ENCODE measurements at regions not wholly inside any gene's neighbourhood (a gene's known extent, or its start where the extent isn't known, plus 50 kb on each side); places are given as distances from the start of the nearest gene placed in this dataset.

DNA sequence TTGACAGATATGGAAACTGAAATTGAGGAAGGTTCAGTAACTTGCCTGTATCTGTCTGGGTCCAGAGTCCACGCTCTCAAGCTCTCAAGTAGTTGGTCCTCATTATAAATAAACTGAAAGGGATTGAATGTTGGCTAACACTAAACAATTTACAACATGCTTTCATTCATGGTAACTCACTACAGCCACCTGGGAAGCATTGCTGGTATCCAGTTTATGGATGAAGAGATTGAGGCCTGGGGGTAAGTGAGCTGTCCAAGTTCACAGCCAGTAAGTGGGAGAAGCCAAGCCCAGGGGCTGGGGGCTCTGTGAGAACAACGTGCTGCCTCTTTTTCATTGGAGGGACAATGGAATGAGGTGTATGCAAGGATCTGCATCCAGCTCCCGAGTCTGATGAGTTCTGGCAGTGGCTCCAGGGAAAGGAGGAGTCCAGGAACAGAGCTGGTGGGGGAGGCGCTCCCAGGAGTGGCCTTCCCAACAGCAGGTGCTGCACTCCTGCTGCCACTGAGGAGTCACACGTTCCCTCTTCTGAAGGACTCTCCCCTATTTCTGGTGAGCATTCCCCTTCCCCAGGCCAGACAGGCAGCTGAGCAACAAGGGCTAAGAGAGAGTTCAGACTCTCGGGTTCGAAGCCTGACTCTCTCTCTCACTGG is 175.8 kb downstream of the CSNK2A3 start:
- Histone ChIP-seq H3K9ac (ENCODE audit: insufficient read depth in 1 of 2, low read length in 2 of 2) (no peak overlapping the region), H3K27ac (ENCODE audit: low read depth in 1 of 2, low read length in 1 of 2) (no peak overlapping the region), H3K4me1 (ENCODE audit: control insufficient read depth in 5 of 5, insufficient read depth in 5 of 5, low read length in 5 of 5) (no peaks in the 10 kb centered on the region), H3K27me3 (ENCODE audit: control insufficient read depth in 3 of 3, insufficient read depth in 3 of 3, low read length in 2 of 3) (no peaks in the 10 kb centered on the region), H3K9me3 (ENCODE audit: control insufficient read depth in 4 of 4, insufficient read depth in 3 of 4, low read length in 3 of 4) (no peaks in the 10 kb centered on the region), H3K4me3 (no peak overlapping the region), H3K36me3 (ENCODE audit: control insufficient read depth in 4 of 4, insufficient read depth in 4 of 4, low read length in 4 of 4) (no peaks in the 10 kb centered on the region)
- DNase-seq = no peak
- ATAC-seq (ENCODE audit: insufficient read depth, low FRiP score) = no peak
- TF ChIP-seq, protein P1, sequence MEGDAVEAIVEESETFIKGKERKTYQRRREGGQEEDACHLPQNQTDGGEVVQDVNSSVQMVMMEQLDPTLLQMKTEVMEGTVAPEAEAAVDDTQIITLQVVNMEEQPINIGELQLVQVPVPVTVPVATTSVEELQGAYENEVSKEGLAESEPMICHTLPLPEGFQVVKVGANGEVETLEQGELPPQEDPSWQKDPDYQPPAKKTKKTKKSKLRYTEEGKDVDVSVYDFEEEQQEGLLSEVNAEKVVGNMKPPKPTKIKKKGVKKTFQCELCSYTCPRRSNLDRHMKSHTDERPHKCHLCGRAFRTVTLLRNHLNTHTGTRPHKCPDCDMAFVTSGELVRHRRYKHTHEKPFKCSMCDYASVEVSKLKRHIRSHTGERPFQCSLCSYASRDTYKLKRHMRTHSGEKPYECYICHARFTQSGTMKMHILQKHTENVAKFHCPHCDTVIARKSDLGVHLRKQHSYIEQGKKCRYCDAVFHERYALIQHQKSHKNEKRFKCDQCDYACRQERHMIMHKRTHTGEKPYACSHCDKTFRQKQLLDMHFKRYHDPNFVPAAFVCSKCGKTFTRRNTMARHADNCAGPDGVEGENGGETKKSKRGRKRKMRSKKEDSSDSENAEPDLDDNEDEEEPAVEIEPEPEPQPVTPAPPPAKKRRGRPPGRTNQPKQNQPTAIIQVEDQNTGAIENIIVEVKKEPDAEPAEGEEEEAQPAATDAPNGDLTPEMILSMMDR (IDR thresholded peaks at IDR 0.05; ENCODE audit: control extremely low read depth, extremely low read depth) = no peak
- WGBS, 2 donors = 85 to 88% methylated on average over 7 of the region's 7 CpGs

DNA sequence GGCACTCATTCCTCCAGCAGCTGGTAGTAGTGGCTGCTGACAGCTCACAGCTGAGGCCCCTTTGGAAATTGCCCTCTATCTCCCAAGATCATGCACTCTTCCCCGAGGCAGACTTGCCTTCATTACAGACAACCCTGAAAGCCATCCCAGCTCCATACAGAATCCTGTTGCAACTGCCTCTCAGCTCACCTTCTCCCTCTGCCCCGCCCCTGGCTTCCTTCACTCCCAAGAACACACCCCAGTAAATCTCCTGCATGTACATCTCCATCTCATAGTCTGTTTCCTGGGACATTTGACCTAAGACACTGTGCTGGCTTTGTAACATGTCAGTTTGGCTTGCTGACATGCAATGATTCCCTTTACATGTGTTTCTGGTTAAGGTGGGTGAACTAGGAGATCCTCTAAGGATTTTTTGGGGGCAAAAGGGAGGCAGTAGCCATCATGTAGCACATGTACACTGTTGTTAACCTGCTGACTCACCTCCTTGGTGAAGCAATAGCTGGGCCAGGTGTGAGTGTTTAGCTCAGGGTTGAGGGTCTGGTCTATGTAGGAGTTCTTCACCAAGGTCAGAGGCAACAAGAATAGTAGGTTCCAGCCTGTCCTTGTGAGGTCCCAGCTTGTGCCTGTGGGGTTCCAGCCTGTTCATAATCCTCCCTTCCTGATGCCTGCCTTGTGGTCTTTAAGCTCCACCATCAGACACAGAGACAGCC is 179.6 kb downstream of the CSNK2A3 start:
- no peaks in the 10 kb centered on the region for H3K9me3 ChIP-seq (ENCODE audit: control insufficient read depth in 4 of 4, insufficient read depth in 3 of 4, low read length in 3 of 4)
- WGBS, 2 donors = 92 to 93% methylated on average over 2 of the region's 2 CpGs
- no peaks in the 10 kb centered on the region for H3K4me1 ChIP-seq (ENCODE audit: control insufficient read depth in 5 of 5, insufficient read depth in 5 of 5, low read length in 5 of 5)
- H3K9ac ChIP-seq (ENCODE audit: insufficient read depth in 1 of 2, low read length in 2 of 2) = no peak overlapping the region
- no peak overlapping the region for H3K4me3 ChIP-seq
- no peaks in the 10 kb centered on the region for H3K36me3 ChIP-seq (ENCODE audit: control insufficient read depth in 4 of 4, insufficient read depth in 4 of 4, low read length in 4 of 4)
- TF ChIP-seq, protein P1 (IDR thresholded peaks at IDR 0.05; ENCODE audit: control extremely low read depth, extremely low read depth) = no peak
- H3K27ac ChIP-seq (ENCODE audit: low read depth in 1 of 2, low read length in 1 of 2) = no peak overlapping the region
- ATAC-seq (ENCODE audit: insufficient read depth, low FRiP score) (no peak), DNase-seq (no peak)
- H3K27me3 ChIP-seq (ENCODE audit: control insufficient read depth in 3 of 3, insufficient read depth in 3 of 3, low read length in 2 of 3) = no peaks in the 10 kb centered on the region

- H3K4me3 ChIP-seq = no peak overlapping the region
- no peak overlapping the region for H3K9ac ChIP-seq (ENCODE audit: insufficient read depth in 1 of 2, low read length in 2 of 2)
- no peaks in the 10 kb centered on the region for H3K9me3 ChIP-seq (ENCODE audit: control insufficient read depth in 4 of 4, insufficient read depth in 3 of 4, low read length in 3 of 4)
- no peak overlapping the region for H3K27ac ChIP-seq (ENCODE audit: low read depth in 1 of 2, low read length in 1 of 2)
- H3K36me3 ChIP-seq (ENCODE audit: control insufficient read depth in 4 of 4, insufficient read depth in 4 of 4, low read length in 4 of 4) = no peaks in the 10 kb centered on the region
- no peaks in the 10 kb centered on the region for H3K27me3 ChIP-seq (ENCODE audit: control insufficient read depth in 3 of 3, insufficient read depth in 3 of 3, low read length in 2 of 3)
- 84 to 94% methylated on average over 1 of the region's 1 CpG for WGBS, 2 donors
- TF ChIP-seq, protein P1 (IDR thresholded peaks at IDR 0.05; ENCODE audit: control extremely low read depth, extremely low read depth) = no peak
- no peak for DNase-seq
- H3K4me1 ChIP-seq (ENCODE audit: control insufficient read depth in 5 of 5, insufficient read depth in 5 of 5, low read length in 5 of 5) = no peaks in the 10 kb centered on the region
- no peak for ATAC-seq (ENCODE audit: insufficient read depth, low FRiP score)
Observed at GRCh38 chr11:11171854-11172253, 181.2 kb downstream of the CSNK2A3 start.

Data from lung (tissue), 11 donors.